ENCODE measurements at regions not wholly inside any gene's neighbourhood (a gene's known extent, or its start where the extent isn't known, plus 50 kb on each side); places are given as distances from the start of the nearest gene placed in this dataset.
"Not testable (repeated sequence)": the region's sequence is repeated elsewhere in the genome, so short reads cannot be mapped to it uniquely, and the experiment has no call there.

DNA sequence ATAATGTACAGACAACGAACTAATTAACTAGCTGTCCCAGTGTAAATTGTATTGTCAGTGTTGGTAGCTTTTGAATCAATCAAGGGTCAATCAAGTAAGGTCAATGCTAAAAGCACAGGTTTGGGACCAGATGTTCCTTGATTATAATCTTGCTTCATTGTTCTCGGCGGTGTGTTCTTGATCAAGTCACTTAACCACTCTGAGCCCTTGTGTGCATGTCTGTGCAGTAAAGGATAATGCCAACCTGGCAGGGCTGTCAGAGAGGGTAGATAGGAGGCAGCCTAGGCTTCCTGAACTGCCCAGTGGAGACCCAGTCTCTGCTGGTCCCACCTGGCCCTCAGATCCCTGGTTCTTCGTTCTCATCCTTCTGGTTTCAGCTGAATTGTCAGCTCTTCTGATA is 221.0 kb downstream of the EMX2 start:
- Mint-ChIP-seq H3K36me3 (no peaks in the 10 kb centered on the region), H3K4me3 (no peak overlapping the region), H3K27ac (no peak overlapping the region), H3K9me3 (no peaks in the 10 kb centered on the region), H3K4me1 (ENCODE audit: unreplicated experiment) (no peaks in the 10 kb centered on the region), H3K27me3 (peaks cover 4% of the 10 kb centered on the region)
- DNase-seq (ENCODE audit: extremely low spot score, unreplicated experiment) = no peak
- TF ChIP-seq, protein P1, sequence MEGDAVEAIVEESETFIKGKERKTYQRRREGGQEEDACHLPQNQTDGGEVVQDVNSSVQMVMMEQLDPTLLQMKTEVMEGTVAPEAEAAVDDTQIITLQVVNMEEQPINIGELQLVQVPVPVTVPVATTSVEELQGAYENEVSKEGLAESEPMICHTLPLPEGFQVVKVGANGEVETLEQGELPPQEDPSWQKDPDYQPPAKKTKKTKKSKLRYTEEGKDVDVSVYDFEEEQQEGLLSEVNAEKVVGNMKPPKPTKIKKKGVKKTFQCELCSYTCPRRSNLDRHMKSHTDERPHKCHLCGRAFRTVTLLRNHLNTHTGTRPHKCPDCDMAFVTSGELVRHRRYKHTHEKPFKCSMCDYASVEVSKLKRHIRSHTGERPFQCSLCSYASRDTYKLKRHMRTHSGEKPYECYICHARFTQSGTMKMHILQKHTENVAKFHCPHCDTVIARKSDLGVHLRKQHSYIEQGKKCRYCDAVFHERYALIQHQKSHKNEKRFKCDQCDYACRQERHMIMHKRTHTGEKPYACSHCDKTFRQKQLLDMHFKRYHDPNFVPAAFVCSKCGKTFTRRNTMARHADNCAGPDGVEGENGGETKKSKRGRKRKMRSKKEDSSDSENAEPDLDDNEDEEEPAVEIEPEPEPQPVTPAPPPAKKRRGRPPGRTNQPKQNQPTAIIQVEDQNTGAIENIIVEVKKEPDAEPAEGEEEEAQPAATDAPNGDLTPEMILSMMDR (conservative IDR thresholded peaks at IDR 0.05) = no peak

DNA sequence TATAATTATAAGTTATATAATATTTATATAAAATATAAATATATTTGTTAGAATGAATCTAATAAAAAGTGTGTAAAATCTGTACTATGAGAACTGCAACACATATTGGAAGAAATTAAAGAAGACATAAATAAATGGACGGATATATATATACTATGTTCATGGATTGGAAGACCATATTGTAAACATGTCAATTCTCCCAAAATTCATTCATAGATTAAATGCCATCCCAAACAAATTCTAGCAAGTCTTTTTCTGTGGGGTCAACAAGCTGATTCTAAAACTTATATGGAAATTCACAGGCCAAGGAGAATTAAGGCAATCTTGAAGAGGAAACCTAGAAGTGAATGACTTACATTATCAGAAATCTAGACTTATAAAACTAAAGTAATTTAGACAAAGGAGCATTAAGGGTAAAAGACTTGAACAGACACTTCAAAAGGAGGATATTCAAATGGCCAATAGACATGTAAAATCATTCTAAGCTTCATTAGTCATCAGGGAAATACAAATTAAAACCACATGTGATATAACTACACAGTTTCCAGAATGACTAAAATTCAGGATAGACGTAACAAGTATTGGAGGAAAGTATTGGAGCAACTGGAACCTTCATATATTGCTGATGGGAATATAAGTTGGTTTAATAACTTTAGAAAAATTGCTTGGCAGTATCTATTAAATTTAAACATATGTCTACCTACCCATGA is 225.9 kb downstream of the EMX2 start:
- DNase-seq (ENCODE audit: extremely low spot score, unreplicated experiment) = no peak
- no peaks in the 10 kb centered on the region for H3K4me1 Mint-ChIP-seq (ENCODE audit: unreplicated experiment)
- no peaks in the 10 kb centered on the region for H3K36me3 Mint-ChIP-seq
- H3K27me3 Mint-ChIP-seq = peaks cover 8% of the 10 kb centered on the region
- H3K27ac Mint-ChIP-seq = no peak overlapping the region
- no peak overlapping the region for H3K4me3 Mint-ChIP-seq
- TF ChIP-seq, protein P1 (conservative IDR thresholded peaks at IDR 0.05) = no peak
- no peaks in the 10 kb centered on the region for H3K9me3 Mint-ChIP-seq

DNA sequence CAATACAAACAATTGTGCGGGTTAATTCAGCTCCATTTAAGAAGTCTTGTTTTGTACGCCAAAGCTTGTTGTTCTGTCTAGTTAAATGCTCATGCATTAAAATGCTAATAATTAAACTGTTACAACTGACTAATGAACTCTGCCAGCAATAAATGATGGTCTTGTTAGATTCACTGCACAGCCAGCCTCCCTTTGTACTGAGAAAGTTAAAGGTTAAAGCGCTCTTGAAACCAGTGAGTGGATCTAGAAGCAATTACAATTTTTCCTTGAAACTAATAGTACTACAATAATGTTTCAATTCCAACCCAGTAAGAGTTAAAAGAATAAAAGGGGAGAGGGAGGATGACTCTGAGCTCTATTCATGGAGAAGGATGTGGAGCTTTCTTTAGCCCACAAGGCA is 233.0 kb downstream of the EMX2 start:
- no peaks in the 10 kb centered on the region for H3K36me3 Mint-ChIP-seq
- peaks cover 6% of the 10 kb centered on the region for H3K27me3 Mint-ChIP-seq
- no peak for DNase-seq (ENCODE audit: extremely low spot score, unreplicated experiment)
- peaks cover 6% of the 10 kb centered on the region for H3K4me1 Mint-ChIP-seq (ENCODE audit: unreplicated experiment)
- peaks cover 2% of the 10 kb centered on the region for H3K9me3 Mint-ChIP-seq
- H3K4me3 Mint-ChIP-seq = no peak overlapping the region
- no peak overlapping the region for H3K27ac Mint-ChIP-seq
- TF ChIP-seq, protein P1 (conservative IDR thresholded peaks at IDR 0.05) = no peak

DNA sequence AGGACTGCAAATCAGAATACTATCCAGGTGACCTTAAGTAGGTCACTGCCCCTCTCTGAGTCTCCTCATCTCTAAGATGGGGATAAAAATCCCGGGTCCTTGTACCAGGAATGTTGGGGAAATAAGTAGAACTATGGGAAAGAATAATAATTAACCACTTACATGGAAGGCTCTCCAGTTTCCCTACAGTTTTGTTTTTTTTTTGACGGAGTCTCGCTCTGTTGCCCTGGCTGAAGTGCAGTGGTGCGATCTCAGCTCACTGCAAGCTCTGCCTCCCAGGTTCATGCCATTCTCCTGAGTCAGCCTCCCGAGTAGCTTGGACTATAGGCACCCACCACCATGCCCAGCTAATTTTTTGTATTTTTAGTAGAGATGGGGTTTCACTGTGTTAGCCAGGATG is 234.7 kb downstream of the EMX2 start:
- not testable (repeated sequence) for H3K36me3 Mint-ChIP-seq; H3K4me1 Mint-ChIP-seq (ENCODE audit: unreplicated experiment); DNase-seq (ENCODE audit: extremely low spot score, unreplicated experiment); H3K27ac Mint-ChIP-seq; H3K9me3 Mint-ChIP-seq; H3K4me3 Mint-ChIP-seq; H3K27me3 Mint-ChIP-seq

DNA sequence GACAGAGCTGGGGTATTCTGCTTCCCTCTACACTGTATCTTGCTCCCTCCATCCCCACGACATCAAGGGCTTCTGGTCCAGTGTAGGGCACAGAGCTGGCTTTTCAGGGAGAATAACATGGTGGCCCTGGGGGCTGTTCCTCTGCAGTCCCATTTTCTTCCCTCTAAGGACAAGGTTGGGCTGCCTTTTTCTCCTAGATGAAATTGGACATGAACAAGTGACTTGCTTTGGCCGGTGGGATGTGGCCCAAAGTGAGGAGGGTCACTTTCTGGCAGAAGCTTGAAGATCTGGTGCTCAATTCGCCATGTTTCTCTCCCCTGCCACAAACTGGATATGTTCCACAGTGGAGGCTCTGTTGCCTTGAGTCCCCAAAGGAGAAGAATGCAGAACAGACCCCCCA is 235.7 kb downstream of the EMX2 start:
- no peak overlapping the region for H3K27ac Mint-ChIP-seq
- H3K4me3 Mint-ChIP-seq = no peak overlapping the region
- peaks cover 14% of the 10 kb centered on the region for H3K4me1 Mint-ChIP-seq (ENCODE audit: unreplicated experiment)
- H3K9me3 Mint-ChIP-seq = peaks cover 4% of the 10 kb centered on the region
- peaks cover 9% of the 10 kb centered on the region for H3K27me3 Mint-ChIP-seq
- TF ChIP-seq, protein P1 (conservative IDR thresholded peaks at IDR 0.05) = no peak
- DNase-seq (ENCODE audit: extremely low spot score, unreplicated experiment) = no peak
- H3K36me3 Mint-ChIP-seq = no peaks in the 10 kb centered on the region

DNA sequence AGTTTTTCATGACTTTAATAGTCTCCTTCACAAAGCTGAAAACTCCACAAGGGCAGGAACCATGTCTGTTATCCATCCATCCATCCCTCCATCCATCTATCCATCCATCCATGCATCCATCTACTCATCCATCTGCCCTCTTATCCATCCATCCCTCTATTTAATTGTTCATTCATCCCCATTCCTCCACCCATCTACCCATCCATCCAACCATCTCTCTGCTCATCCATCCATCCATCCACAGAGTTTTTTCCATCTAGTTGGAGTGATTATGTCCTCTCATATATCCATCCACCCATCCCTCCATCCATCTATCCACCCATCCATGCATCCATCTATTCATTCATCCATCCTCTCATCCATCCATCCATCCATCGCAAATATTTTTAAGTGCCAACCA is 237.9 kb downstream of the EMX2 start:
- Mint-ChIP-seq H3K36me3 (no peaks in the 10 kb centered on the region), H3K27ac (no peak overlapping the region), H3K27me3 (peaks cover 9% of the 10 kb centered on the region), H3K4me3 (no peak overlapping the region), H3K4me1 (ENCODE audit: unreplicated experiment) (peaks cover 14% of the 10 kb centered on the region), H3K9me3 (peaks cover 4% of the 10 kb centered on the region)
- TF ChIP-seq, protein P1 (conservative IDR thresholded peaks at IDR 0.05) = no peak
- no peak for DNase-seq (ENCODE audit: extremely low spot score, unreplicated experiment)

Data from type B pancreatic cell (in vitro differentiated cells).